ENCODE measurements at regions not wholly inside any gene's neighbourhood (a gene's known extent, or its start where the extent isn't known, plus 50 kb on each side); places are given as distances from the start of the nearest gene placed in this dataset.

DNA sequence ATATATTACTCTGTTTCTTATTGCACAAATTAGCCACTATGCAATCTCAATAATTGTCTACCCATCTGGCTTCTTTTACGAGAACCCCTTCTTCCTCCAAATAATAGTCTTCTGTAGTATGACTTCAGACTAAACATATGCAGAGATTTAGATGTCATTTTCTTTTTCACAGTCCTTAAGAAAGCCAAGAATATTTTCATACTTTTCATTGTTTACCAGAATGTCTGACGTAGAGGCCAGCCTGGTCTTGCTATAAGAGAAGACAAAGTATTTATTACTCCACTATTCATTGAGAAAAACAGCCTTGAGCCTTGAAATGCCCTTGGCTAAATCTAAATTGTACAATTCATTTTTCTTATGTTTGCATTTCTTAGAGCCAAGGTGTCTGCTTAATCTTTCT lies 714.9 kb upstream of the CXADR start:
- TF ChIP-seq, protein P1, sequence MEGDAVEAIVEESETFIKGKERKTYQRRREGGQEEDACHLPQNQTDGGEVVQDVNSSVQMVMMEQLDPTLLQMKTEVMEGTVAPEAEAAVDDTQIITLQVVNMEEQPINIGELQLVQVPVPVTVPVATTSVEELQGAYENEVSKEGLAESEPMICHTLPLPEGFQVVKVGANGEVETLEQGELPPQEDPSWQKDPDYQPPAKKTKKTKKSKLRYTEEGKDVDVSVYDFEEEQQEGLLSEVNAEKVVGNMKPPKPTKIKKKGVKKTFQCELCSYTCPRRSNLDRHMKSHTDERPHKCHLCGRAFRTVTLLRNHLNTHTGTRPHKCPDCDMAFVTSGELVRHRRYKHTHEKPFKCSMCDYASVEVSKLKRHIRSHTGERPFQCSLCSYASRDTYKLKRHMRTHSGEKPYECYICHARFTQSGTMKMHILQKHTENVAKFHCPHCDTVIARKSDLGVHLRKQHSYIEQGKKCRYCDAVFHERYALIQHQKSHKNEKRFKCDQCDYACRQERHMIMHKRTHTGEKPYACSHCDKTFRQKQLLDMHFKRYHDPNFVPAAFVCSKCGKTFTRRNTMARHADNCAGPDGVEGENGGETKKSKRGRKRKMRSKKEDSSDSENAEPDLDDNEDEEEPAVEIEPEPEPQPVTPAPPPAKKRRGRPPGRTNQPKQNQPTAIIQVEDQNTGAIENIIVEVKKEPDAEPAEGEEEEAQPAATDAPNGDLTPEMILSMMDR (IDR thresholded peaks at IDR 0.05 in 8 of 11, conservative IDR thresholded peaks at IDR 0.05 in 3 of 11) = no peak
- TF ChIP-seq POLR2AphosphoS5 (IDR thresholded peaks at IDR 0.05) = no peak
- no peak for TF ChIP-seq POLR2A (IDR thresholded peaks at IDR 0.05)

All from spleen (tissue), 7 donors.